Skeletal muscle cell (primary cell): ENCODE measurements at regions not wholly inside any gene's neighbourhood (a gene's known extent, or its start where the extent isn't known, plus 50 kb on each side); places are given as distances from the start of the nearest gene placed in this dataset.

Experiments used
- DNase-seq: peaks from one replicate; pipeline ENCODE4 v3.0.0-alpha.2; 2010; ENCODE audit warnings: low read depth
- H3K4me3 ChIP-seq: 2 replicates; pipeline ENCODE4 v1.5.1; 2011; ENCODE audit warnings: low read depth, mild to moderate bottlenecking, control low read depth, low read length, moderate library complexity

DNA sequence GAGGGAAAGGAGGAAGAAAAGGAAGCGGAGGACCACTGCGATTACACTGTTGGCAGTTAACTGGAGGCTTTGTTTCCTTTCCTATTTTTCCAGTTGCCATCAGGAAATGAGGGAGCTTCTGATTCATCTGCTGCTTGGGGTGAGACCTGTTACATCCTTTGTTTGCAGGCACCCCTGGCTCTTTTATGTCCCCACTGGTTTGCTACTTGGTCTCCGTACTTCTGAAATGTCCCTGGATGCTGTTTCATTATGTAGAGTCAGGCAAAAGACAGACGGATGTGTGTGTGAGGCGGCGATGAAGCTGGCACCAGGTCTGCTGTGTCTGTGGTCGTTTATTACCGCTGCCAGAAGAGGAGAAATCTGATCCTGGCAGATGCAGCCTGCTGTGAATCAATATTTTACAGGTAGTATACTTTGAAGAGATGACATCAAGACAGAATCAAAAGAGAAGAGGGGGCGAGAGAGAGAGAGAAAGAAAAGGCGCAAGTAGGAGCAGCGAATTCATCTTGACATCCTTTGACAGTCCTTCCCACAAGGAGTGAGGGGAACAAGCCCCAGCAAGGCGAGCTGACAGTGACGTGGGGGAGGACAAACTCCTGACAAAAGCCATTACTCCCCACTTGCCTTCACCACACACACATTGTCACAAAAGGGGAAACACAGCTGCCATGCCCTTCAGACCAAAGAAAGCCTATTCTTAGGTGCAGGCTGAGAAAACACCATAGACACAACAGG lies 145.9 kb upstream of the FBXL4 start:
- DNase-seq: no peak
- H3K4me3 ChIP-seq: no peak overlapping the region

DNA sequence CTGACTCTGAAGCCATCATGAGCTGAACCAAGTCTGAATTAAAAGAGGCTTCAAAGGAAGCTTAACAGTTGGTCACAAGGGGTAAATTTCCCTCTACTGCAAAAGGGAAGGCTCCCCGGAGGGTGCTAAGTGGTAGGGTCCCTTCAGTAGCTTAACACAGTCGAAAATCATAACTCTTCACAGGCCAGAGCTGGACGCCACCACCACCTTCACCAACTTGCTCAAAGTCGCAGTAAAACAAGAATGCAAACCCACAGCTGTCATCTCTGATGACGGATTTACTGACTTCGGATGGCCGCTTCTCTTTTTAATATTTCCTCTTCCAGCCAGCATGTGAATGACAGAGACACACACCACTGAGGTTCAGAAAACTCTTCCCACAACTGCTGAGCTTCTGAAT lies 144.7 kb upstream of the FBXL4 start:
- DNase-seq: no peak
- no peak overlapping the region for H3K4me3 ChIP-seq

DNA sequence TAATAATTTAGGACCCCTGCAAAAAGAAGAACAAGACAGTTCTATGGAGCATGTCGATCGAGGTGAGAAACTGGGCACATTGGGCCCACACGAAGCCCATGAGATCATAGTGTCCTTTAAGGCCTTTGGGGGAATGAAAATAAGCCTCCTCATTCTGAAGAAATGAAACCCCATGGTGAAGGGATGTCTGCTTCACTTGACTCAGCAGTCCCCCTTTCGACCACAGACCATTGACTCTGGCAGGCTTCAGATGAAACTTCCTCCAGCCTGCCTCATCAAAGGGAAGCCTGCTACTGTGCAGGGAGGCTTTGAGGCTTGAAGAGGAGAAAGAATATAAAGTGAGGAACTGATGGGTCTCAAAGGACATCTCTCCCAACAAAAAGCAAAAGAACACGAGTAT lies 144.2 kb upstream of the FBXL4 start:
- no peak for DNase-seq
- H3K4me3 ChIP-seq: no peak overlapping the region

DNA sequence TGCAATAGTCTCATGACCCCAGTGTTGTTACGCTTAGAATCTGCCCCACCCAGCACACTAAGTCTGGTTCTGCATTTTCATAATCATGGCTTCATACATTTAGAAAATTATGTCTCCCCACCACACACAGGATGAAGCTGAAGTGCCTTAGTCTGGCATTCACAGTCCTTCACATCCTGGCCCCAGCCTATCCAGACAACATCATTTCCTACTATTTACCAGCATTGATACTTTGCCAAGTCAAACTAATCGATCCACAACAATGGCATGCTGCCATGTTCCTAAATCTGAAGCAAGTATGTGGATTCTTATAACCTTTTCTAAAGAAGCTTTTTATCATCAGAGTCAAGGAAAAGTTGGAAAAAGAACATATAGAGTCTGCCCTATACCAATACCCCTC lies 132.4 kb upstream of the FBXL4 start:
- DNase-seq: no peak
- H3K4me3 ChIP-seq: no peak overlapping the region

DNA sequence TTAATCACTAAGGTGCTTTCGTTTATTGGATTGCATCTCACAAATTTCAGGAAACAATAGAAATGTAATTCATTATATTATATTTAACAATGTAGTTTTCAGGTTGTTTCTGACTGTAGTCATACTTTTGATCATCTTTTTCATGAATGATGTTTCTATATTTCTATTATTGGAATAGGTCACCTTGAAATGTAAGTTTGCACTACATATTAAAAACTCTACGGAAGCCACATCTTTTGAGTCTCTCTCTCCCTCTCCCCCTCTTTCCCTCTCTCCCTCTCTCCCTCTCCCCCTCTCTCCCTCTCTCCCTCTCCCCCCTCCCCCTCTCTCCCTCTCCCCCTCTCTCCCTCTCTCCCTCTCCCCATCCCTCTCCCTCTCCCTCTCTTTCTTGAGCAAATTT lies 131.3 kb upstream of the FBXL4 start:
- no peak overlapping the region for H3K4me3 ChIP-seq
- DNase-seq: no peak

DNA sequence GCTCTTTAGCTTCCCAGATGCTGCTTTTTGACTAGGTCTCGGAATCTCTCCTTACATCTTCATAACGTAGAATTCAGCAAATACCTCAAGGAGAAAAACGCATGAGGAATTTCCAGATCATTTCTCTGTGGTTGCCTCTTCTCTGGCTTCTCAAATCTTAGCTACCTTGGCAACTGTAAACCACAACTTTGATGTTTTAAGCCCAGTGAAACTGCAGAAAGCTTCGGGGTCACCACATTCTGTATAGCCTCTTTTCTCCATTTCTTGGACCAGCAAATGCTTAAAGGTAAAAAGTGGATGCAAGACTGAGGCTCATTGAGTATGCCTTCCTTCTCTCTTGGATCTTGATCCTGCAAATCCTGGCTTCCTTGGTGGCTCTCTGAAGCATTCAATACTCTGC lies 125.5 kb upstream of the FBXL4 start:
- H3K4me3 ChIP-seq: no peak overlapping the region
- no peak for DNase-seq

DNA sequence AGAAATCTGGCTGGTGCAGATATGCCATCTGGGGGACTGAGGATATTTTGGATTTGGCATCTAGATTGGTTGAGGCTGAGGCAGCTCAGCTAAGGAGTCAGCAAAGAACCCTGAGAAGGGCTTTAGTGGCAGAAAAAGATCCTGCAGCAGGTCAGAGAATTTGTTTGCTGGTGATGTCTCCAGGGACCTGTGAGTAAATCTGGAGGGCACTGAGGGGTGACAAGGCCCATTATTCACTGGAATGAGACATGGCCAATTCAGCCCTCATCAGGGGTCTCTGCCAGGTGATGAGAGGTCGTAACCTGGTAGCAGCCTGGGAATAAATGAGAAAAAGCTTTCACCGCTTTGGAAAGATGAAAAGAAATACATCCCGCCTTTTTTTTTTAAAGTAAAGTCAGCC lies 118.3 kb upstream of the FBXL4 start:
- no peak overlapping the region for H3K4me3 ChIP-seq
- DNase-seq: no peak

DNA sequence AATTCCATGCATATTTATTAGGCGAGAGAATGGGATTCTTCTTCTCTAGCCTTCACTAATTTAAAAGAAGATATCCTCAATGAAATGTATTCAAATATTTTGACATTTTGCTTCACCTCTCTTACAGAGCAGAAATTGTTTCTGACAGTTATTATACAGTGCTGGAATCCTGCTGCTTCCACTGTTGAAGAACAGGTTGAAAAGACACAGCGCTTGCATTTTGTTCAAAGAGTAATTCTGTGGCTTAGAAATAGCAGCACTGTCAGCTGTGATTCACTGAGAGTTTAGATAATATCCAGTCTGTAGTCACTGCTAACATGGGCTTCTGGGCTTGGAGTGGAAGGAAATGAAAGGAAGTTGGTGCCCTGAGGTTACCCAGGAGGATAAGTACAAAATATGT lies 117.1 kb upstream of the FBXL4 start:
- H3K4me3 ChIP-seq: no peak overlapping the region
- no peak for DNase-seq

DNA sequence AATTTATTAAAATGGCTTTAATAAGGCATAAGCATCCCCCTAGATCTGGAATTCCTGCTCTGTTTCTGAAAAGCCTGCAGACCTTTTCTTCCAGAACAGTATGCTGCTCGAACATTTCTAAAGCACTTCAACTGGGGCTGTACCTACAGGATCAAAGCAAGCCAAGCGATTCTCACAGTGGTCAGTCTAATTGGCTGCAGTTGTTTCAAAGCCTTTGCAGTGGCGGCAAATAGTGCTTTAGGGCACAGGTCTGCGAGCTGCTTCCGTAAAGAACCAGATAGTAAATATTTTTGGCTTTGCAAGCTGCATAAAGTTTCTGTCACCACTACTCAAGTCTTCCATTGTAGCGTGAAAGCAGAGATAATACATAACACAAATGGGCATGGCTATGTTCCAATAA lies 88.9 kb upstream of the FBXL4 start:
- H3K4me3 ChIP-seq: no peak overlapping the region
- DNase-seq: no peak

DNA sequence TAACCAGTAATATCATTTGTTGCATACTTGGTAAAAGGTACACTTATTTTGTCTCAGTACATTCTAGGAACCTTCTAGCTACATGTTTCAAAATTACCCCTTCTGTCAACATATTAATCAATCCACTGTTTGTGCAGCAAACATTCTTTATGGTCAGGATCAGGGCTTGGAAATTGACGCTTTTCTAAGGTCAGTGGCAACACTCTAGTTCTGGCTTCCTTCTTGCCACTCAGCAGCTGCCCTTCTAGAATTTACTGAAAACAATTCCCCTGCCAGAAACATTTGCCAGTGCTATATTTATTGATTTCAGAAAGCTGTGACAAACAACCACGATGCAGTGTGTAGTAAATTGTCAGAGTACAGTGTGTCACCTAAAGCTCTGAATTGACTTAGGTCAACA lies 84.7 kb upstream of the FBXL4 start:
- H3K4me3 ChIP-seq: no peak overlapping the region
- no peak for DNase-seq

DNA sequence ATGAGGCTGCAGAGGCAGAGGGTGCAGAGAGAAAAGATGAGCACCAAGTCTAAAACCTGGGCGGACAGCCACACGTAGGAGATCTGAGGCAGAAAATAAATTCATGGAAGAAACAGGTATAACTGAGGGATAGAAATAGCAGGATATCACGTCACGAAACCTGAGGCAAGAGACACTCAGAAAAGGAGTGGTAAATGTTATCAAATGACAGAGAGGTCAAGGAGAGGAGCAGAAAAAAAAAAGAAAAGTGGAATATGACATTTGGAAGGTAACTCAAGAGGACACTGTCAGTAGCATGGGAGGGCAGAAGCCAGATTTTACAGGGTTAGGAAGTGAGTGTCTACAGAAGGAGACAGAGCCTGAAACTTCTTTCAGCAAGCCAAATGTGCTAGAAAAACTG lies 84.2 kb upstream of the FBXL4 start:
- no peak for DNase-seq

DNA sequence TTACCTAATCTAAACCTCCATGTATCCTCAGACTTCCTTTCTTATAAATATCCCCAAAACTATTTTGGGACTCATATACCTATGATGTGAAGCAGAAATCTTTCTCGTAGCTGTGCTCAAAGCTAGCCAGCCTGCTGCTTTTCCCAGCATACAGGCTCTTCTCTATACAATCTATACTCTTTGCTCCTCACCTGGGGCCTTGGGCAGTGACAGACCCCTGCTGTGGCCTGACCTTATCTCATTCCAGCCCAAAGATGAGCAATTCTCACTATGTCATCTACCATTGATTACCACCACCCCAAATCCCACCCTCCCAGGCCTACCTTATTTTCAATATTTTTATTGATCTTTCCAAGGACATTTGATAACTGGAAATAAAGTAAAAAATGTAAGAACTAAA lies 83.2 kb upstream of the FBXL4 start:
- H3K4me3 ChIP-seq: no peak overlapping the region
- DNase-seq: no peak

More for the DNA sequence above, 84.2 kb upstream of the FBXL4 start:
- no peak overlapping the region for H3K4me3 ChIP-seq

DNA sequence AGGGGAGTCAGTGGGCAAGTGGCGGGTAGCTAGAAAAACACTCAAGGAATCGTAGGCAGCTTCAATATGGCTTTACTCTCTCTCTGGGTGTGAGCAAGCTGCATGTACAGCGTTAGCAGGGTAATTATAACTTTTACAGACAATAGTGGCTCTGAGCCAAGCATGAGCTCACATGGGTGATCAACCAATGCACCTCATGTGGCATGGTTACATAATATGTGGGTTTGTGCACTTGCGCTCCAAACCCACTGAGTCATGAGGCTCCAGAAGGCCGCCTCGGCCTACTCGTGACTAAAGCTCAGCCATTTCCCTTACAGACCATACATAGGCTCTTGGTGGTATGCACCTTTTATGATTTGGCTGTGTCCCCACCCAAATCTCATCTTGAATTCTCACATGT lies 78.4 kb upstream of the FBXL4 start:
- DNase-seq: no peak
- no peak overlapping the region for H3K4me3 ChIP-seq

DNA sequence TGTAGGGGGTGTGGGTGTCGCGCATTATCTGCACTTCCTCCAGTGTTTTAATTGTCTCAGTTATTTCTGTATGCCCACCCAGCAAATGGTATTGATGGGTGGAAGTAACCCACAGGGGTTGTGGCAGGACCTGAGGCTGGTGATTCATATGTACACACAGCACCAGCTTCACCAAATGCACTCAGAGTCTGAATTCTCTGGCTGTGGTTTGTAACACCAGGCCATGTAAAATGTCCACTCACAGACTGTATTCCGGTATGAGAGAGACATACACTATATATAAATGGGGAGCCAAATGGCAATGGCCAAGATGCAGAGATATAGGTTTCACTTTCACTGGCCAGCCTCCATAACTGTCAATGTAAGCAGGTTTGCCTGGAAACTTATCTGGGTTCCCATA lies 76.3 kb upstream of the FBXL4 start:
- no peak overlapping the region for H3K4me3 ChIP-seq
- DNase-seq: no peak

DNA sequence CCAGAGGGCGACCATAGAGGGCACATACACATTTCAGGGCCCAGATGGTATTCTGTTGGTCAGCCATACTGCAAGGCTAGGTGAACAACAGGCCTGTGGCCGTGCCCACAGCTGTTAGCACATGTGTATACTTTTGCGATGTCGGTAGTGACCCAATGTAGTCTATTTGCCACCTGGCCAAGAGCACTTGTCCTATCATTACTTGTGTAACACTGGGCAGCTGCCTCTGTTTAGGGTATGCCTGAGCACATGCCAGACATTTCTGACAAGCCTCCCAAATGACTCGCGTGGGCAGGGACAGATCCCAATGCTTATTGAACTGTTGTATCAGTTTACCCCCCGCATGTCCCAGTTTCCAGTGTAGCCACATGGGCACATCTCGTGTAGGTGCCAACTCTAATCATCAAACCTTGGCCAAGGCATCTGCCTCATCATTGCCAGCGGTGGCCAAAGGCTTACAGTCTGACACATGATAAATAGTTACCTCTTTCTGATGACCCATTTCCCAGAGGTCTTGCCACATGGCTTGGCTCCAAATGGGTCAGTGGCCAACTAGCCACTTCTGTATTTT lies 74.4 kb upstream of the FBXL4 start:
- H3K4me3 ChIP-seq: no peak overlapping the region
- no peak for DNase-seq

DNA sequence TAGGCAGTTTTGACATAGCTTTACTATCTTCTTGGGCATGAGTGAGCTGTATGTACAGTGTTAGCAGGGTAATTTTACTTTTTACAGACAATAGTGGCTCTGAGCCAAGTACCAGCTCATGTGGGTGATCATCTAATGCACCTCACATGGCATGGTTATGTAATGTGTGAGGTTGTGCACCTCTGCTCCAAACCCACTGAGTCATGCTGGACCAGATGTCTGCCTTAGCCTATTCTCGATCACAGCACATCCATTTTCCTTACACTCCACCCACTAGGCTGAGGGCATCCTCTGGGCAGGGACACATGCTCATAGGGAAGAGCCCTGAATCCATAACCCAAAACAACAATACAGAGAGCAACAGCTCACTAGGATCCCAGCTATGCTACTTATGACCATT lies 71.6 kb upstream of the FBXL4 start:
- DNase-seq: no peak
- H3K4me3 ChIP-seq: no peak overlapping the region

DNA sequence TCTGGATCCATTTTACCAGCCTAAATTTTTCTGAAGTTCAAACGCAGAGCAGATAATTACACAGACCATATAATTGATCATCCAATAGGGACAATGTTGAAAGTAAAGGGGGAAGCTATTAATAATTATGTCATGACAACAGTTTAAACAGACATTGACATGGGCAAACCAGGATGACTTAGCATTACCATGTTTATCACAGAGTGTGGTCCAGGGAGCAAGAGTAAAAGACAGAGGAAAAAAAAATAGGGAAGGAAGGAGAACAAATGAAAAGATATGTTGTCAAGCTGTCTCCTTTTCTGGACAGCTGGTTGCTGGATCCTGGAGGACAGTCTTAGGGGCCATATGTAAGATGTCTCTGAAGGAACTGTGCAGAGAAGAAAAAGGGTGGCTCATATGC lies 69.4 kb upstream of the FBXL4 start:
- no peak overlapping the region for H3K4me3 ChIP-seq
- no peak for DNase-seq

DNA sequence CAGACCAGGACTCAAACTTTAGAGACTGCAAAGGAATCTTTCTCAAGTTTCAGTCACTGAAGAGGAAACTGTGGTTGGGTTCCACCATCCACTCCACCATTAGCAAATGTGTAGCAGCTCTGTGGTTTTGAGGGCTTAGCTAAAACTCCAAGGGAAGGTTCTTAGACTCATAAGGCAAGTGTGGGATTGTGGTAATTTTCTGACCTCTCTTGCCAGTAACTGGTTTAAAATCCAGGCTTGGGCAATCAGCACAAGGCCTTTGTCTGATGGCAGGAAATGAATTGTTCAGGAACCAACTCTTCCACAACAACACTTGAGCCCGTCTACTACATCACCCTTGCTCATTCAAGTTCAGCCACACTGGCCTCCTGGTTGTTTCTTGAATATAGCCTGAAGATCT lies 68.6 kb upstream of the FBXL4 start:
- no peak overlapping the region for H3K4me3 ChIP-seq
- peak; percentile 77 for DNase-seq

DNA sequence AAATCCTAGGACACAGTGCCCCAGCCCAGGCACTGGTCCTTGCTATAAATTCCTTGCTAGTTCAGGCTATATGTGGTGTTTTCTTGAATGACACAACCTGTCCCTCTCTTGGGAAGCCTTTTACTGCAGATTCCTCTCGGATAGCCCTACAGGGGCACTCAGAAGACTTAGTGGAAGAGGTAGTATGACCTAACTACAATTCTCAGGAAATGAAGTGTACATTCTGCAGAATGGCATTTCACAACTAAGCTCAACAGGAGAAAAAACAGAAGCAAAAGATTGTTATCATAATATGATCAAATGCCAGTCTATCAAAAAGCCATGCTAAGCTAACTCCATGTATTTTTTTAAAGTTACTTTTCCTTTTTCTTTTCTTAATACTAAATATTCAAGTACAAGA lies 66.3 kb upstream of the FBXL4 start:
- peak; percentile 24 for DNase-seq
- H3K4me3 ChIP-seq: no peak overlapping the region

DNA sequence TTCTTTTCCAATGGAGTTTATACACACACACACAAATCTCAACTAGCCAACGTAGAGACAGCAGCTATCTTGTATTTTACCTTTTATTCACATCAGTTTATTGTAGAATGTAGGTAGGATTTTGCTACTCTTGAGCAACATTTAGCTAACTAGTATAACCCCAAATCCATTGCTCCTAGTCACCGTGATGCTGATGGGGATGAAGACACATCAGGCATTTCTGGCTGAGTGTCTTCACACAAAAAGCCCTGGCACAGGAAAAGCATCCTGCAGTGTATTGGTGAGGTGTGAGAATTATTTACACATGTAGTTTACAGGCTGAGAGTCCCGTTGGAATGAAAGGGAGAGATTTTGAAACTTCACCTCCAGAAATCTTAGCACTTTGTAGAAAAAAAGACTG lies 65.9 kb upstream of the FBXL4 start:
- DNase-seq: no peak
- no peak overlapping the region for H3K4me3 ChIP-seq

DNA sequence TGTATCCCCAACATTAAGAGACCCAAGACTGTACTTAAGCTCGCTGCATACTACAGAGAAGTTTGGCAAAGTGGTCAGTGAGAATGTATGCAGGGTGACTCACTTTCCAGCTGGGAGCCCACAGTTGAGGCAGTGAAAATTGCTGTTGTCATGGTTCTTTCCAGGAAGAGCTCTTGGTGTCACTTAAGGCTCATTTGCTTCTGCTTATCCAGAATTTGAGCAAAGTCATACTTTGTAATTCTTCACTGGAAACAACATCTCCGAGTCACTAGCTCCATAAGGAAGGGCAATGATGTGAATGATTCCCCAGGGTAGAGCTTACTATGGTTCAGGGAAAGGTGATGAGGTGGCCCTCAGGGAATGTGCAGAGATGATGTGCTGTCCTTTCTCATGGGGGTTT lies 65.4 kb upstream of the FBXL4 start:
- peak; percentile 88 for DNase-seq
- no peak overlapping the region for H3K4me3 ChIP-seq

DNA sequence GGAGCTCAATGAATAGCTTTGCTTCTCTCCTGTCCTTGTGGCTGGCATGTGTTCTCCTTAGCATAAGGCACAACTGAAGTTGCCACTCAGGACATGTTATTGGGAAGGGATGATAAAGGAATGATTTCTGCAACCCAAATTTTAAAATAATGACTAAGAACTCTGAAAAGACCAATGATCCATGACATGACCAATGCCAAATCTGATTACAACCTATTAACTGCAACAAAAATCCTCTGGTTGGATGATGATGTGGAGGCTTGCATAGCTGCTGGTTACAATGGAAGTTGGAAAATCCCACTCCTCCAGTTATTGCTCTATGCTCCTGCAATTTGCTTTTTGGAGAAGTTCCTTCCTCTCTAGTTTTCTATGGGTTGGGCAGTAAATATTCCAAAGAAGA lies 63.4 kb upstream of the FBXL4 start:
- H3K4me3 ChIP-seq: no peak overlapping the region
- no peak for DNase-seq
